Loucy (cell line): ENCODE measurements at regions not wholly inside any gene's neighbourhood (a gene's known extent, or its start where the extent isn't known, plus 50 kb on each side); places are given as distances from the start of the nearest gene placed in this dataset.

ENCODE experiments used
- H2AFZ ChIP-seq: fragments of 200-600 bp; sonication (generic); 2 replicates; pipeline ENCODE4 v1.6.0; 2016; ENCODE audit warnings: antibody characterized with exemption, mild to moderate bottlenecking, low read length, moderate library complexity
- H3F3A ChIP-seq: fragments of 200-600 bp; 2 replicates; pipeline ENCODE4 v1.6.0; 2016; ENCODE audit warnings: antibody characterized with exemption, low read depth, mild to moderate bottlenecking
- H3K27me3 ChIP-seq: fragments of 200-600 bp; sonication (generic); 2 replicates; pipeline ENCODE4 v1.6.1; 2014; ENCODE audit warnings: low read length, mild to moderate bottlenecking; ENCODE audit not compliant: insufficient read depth, poor library complexity, severe bottlenecking
- H3K36me3 ChIP-seq: fragments of 200-600 bp; sonication (generic); 2 replicates; pipeline ENCODE4 v1.6.1; 2016; ENCODE audit warnings: low read length; ENCODE audit not compliant: insufficient read depth
- H3K4me1 ChIP-seq: fragments of 200-600 bp; sonication (generic); 2 replicates; pipeline ENCODE4 v1.5.1; 2014; ENCODE audit warnings: low read length, mild to moderate bottlenecking; ENCODE audit not compliant: insufficient read depth, poor library complexity, severe bottlenecking
- H3K4me2 ChIP-seq: fragments of 200-600 bp; sonication (generic); 2 replicates; pipeline ENCODE4 v1.6.0; 2014; ENCODE audit warnings: antibody characterized with exemption, low read length, low read depth, mild to moderate bottlenecking; ENCODE audit not compliant: poor library complexity, severe bottlenecking
- H3K4me3 ChIP-seq: fragments of 200-600 bp; sonication (generic); 2 replicates; pipeline ENCODE4 v1.5.1; 2014; ENCODE audit warnings: low read length, mild to moderate bottlenecking, mixed read lengths; ENCODE audit not compliant: poor library complexity, severe bottlenecking
- H3K79me2 ChIP-seq: fragments of 200-600 bp; sonication (generic); 2 replicates; pipeline ENCODE4 v1.6.1; 2014; ENCODE audit warnings: low read length; ENCODE audit not compliant: insufficient read depth
- H3K9ac ChIP-seq: fragments of 200-600 bp; sonication (generic); 2 replicates; pipeline ENCODE4 v1.6.0; 2014; ENCODE audit warnings: mild to moderate bottlenecking, low read depth, low read length, moderate library complexity; ENCODE audit not compliant: poor library complexity, severe bottlenecking
- H3K9me2 ChIP-seq: fragments of 200-600 bp; sonication (generic); replicated peaks from 2 replicates; pipeline ENCODE4 v1.6.1; 2016; ENCODE audit warnings: low read depth, low read length, mixed read lengths
- H3K9me3 ChIP-seq: fragments of 200-600 bp; sonication (generic); 2 replicates; pipeline ENCODE4 v1.6.1; 2014; ENCODE audit warnings: mild to moderate bottlenecking, antibody characterized with exemption, low read length, low read depth; ENCODE audit not compliant: insufficient read depth
- H4K20me1 ChIP-seq: fragments of 200-600 bp; sonication (generic); 2 replicates; pipeline ENCODE4 v1.6.0; 2014; ENCODE audit warnings: antibody characterized with exemption, low read length, mild to moderate bottlenecking; ENCODE audit not compliant: insufficient read depth, poor library complexity, severe bottlenecking
- CTCF ChIP-seq: fragments of 200-600 bp; sonication (generic); conservative IDR thresholded peaks from 2 replicates; pipeline ENCODE4 v1.5.1; 2014; ENCODE audit warnings: mild to moderate bottlenecking, antibody characterized with exemption, low read length
- EZH2phosphoT487 ChIP-seq: fragments of 200-600 bp; IDR thresholded peaks from 2 replicates; pipeline ENCODE4 v1.6.1; 2018; ENCODE audit warnings: antibody characterized with exemption, mild to moderate bottlenecking, moderate library complexity, borderline replicate concordance

GRCh38 chr10:105950410-105950809, 1214.1 kb downstream of the SORCS1 start:
- Histone ChIP-seq H3K9ac (no peak overlapping the region), H3K36me3 (no peaks in the 10 kb centered on the region), H3K27me3 (no peaks in the 10 kb centered on the region), H4K20me1 (no peaks in the 10 kb centered on the region), H3K9me3 (no peaks in the 10 kb centered on the region), H3K9me2 (no peaks in the 10 kb centered on the region), H3F3A (no peaks in the 10 kb centered on the region), H3K4me3 (no peak overlapping the region), H2AFZ (no peak overlapping the region), H3K4me2 (no peak overlapping the region), H3K4me1 (no peaks in the 10 kb centered on the region), H3K79me2 (no peaks in the 10 kb centered on the region)
- peak; percentile 88 for TF ChIP-seq CTCF
- TF ChIP-seq EZH2phosphoT487, result no peak

- no peaks in the 10 kb centered on the region for H3K79me2 ChIP-seq
- no peak overlapping the region for H3K4me3 ChIP-seq
- H3K9me3 ChIP-seq, result no peaks in the 10 kb centered on the region
- H4K20me1 ChIP-seq, result no peaks in the 10 kb centered on the region
- no peak overlapping the region for H2AFZ ChIP-seq
- H3K9me2 ChIP-seq, result no peaks in the 10 kb centered on the region
- H3K27me3 ChIP-seq, result no peaks in the 10 kb centered on the region
- H3K9ac ChIP-seq, result no peak overlapping the region
- H3K4me1 ChIP-seq, result no peaks in the 10 kb centered on the region
- no peaks in the 10 kb centered on the region for H3F3A ChIP-seq
- H3K4me2 ChIP-seq, result no peak overlapping the region
- no peaks in the 10 kb centered on the region for H3K36me3 ChIP-seq
- no peak for TF ChIP-seq CTCF
- TF ChIP-seq EZH2phosphoT487, result no peak
Measured at GRCh38 chr10:105949721-105950120, 1214.8 kb downstream of the SORCS1 start.

GRCh38 chr10:105925045-105925785, 1239.3 kb downstream of the SORCS1 start:
- Histone ChIP-seq H3K4me3 (no peak overlapping the region), H2AFZ (no peak overlapping the region), H4K20me1 (no peaks in the 10 kb centered on the region), H3K9ac (no peak overlapping the region), H3K4me2 (no peak overlapping the region), H3K27me3 (no peaks in the 10 kb centered on the region), H3F3A (no peaks in the 10 kb centered on the region), H3K4me1 (no peaks in the 10 kb centered on the region), H3K9me2 (no peaks in the 10 kb centered on the region), H3K9me3 (no peaks in the 10 kb centered on the region; the same call in 1 of the 2 replicates), H3K79me2 (no peaks in the 10 kb centered on the region), H3K36me3 (no peaks in the 10 kb centered on the region)
- TF ChIP-seq CTCF, result no peak
- no peak for TF ChIP-seq EZH2phosphoT487
